HUES48 (cell line): ENCODE measurements at regions not wholly inside any gene's neighbourhood (a gene's known extent, or its start where the extent isn't known, plus 50 kb on each side); places are given as distances from the start of the nearest gene placed in this dataset.

Experiments
- H3K27ac ChIP-seq: one replicate; pipeline ENCODE4 v1.7.0; 2013; ENCODE audit warnings: low read depth, low read length, inconsistent platforms
- H3K27me3 ChIP-seq: 2 replicates; pipeline ENCODE4 v1.6.1; 2013; ENCODE audit warnings: mild to moderate bottlenecking, low read length; ENCODE audit not compliant: control insufficient read depth, insufficient read depth
- H3K36me3 ChIP-seq: 2 replicates; pipeline ENCODE4 v1.6.1; 2013; ENCODE audit warnings: low read length; ENCODE audit not compliant: control insufficient read depth, insufficient read depth
- H3K4me1 ChIP-seq: 2 replicates; pipeline ENCODE4 v1.6.1; 2013; ENCODE audit warnings: mild to moderate bottlenecking, low read length; ENCODE audit not compliant: control insufficient read depth, insufficient read depth
- H3K4me3 ChIP-seq: 2 replicates; pipeline ENCODE4 v1.5.1; 2013; ENCODE audit warnings: mild to moderate bottlenecking, low read depth, low read length
- H3K9ac ChIP-seq: 2 replicates; pipeline ENCODE4 v1.6.1; 2013; ENCODE audit warnings: mild to moderate bottlenecking, low read depth, low read length, moderate library complexity
- H3K9me3 ChIP-seq: 2 replicates; pipeline ENCODE4 v1.6.1; 2013; ENCODE audit warnings: low read length; ENCODE audit not compliant: control insufficient read depth, insufficient read depth

DNA sequence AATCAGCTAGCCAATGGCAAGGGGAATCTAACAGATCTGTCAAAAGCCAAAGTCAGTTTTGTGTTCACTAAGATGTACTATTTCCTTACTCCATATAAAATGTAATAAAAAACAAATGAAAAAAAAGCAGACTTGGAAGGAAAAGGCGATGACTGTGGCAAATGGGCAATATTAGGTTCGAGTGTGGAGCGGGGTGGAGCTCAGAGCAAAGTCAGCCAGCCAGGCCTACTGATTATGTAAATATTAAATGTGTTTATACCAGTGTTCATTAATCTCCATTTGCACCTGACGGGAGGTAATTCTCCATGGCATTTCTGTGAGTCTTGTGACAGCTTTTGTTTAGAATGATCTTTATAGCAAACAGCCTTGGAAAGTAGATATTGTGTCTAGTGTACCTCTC lies 96.2 kb upstream of the KCNMB2 start:
- Histone ChIP-seq H3K36me3 (no peaks in the 10 kb centered on the region), H3K4me1 (no peaks in the 10 kb centered on the region; the same call in 1 of the 2 replicates), H3K4me3 (no peak overlapping the region), H3K27me3 (no peaks in the 10 kb centered on the region), H3K9ac (no peak overlapping the region), H3K27ac (no peak overlapping the region), H3K9me3 (no peaks in the 10 kb centered on the region)

DNA sequence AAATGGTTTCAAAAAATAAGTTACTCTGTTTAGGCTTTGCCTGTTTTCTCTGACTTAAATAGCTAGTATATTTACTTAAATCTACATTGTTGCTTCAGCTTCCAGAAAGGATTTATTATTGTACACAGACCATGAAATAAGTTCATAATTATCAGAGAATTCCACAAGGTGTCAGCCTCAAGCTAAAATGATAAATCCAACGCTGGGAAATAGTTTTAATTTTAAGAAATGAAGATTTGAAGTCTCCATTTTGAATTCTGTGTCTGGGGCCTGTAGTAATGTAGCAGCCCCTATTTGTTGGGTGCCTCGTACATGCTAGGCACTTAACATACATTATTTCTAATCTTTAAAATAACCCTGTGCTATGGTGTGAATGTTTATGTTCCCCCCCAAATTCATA lies 92.6 kb upstream of the KCNMB2 start:
- Histone ChIP-seq H3K9ac (no peak overlapping the region), H3K4me3 (no peak overlapping the region), H3K36me3 (no peaks in the 10 kb centered on the region), H3K27ac (no peak overlapping the region), H3K27me3 (no peaks in the 10 kb centered on the region), H3K4me1 (no peaks in the 10 kb centered on the region; the same call in 1 of the 2 replicates), H3K9me3 (no peaks in the 10 kb centered on the region)

- Histone ChIP-seq H3K27me3 (no peaks in the 10 kb centered on the region), H3K27ac (no peak overlapping the region), H3K36me3 (no peaks in the 10 kb centered on the region), H3K9ac (no peak overlapping the region), H3K4me3 (no peak overlapping the region), H3K9me3 (no peaks in the 10 kb centered on the region), H3K4me1 (no peaks in the 10 kb centered on the region)
Observed at GRCh38 chr3:178445139-178445538, 91.1 kb upstream of the KCNMB2 start.

- no peaks in the 10 kb centered on the region for H3K4me1 ChIP-seq
Observed at GRCh38 chr3:178446059-178446458, 90.2 kb upstream of the KCNMB2 start.

GRCh38 chr3:178450476-178450875 lies 85.8 kb upstream of the KCNMB2 start:
- Histone ChIP-seq H3K36me3 (no peaks in the 10 kb centered on the region), H3K9ac (no peak overlapping the region), H3K4me3 (no peak overlapping the region), H3K27me3 (no peaks in the 10 kb centered on the region), H3K4me1 (no peaks in the 10 kb centered on the region), H3K9me3 (no peaks in the 10 kb centered on the region), H3K27ac (no peak overlapping the region)

More at GRCh38 chr3:178446059-178446458, 90.2 kb upstream of the KCNMB2 start:
- Histone ChIP-seq H3K27me3 (no peaks in the 10 kb centered on the region), H3K27ac (no peak overlapping the region), H3K9ac (no peak overlapping the region), H3K9me3 (no peaks in the 10 kb centered on the region), H3K4me3 (no peak overlapping the region), H3K36me3 (no peaks in the 10 kb centered on the region)

DNA sequence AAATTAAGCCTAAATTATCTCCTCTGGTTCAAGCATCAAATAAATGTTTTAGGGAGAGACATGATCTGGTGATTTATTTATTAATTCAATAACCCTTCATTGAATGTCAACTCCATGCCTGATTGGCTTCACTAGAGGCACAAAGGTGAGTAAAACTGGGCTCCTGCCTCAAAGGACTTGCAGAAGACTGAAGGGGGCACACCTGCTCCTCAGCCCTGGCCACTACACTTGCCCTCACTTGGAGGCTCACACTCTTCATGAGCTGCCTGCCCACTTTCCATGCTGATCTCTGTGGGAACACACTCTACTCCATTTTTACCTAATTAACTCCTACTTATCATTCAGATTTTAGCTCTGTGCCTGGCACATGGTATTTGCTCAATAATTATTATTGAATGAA lies 84.4 kb upstream of the KCNMB2 start:
- H3K27ac ChIP-seq = no peak overlapping the region
- H3K9me3 ChIP-seq = no peaks in the 10 kb centered on the region
- H3K9ac ChIP-seq = no peak overlapping the region
- no peaks in the 10 kb centered on the region for H3K4me1 ChIP-seq
- no peaks in the 10 kb centered on the region for H3K27me3 ChIP-seq
- no peaks in the 10 kb centered on the region for H3K36me3 ChIP-seq
- H3K4me3 ChIP-seq = no peak overlapping the region

DNA sequence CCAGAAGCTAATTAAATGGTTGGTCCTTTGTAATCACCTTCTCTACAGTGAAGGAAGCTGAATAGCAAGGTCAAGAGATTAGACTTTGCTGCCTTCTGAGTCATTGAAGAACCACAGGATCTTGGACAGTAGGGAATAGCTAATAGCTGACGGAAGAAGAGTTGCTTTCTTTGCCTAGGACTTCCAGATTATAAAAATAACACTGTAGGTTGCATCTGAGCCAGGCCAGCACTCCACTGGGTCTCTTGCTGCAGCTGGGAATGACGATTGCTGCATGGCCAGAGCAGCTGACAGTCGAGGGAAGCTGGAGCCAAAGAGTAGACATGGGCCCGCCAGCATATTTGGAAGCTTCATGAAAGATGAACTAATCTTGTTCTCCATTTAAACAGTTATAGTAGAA lies 81.5 kb upstream of the KCNMB2 start:
- Histone ChIP-seq H3K4me1 (no peaks in the 10 kb centered on the region), H3K9me3 (no peaks in the 10 kb centered on the region), H3K9ac (no peak overlapping the region), H3K27ac (no peak overlapping the region), H3K27me3 (no peaks in the 10 kb centered on the region), H3K4me3 (no peak overlapping the region), H3K36me3 (no peaks in the 10 kb centered on the region)

- Histone ChIP-seq H3K9me3 (no peaks in the 10 kb centered on the region), H3K27me3 (no peaks in the 10 kb centered on the region), H3K36me3 (no peaks in the 10 kb centered on the region), H3K9ac (no peak overlapping the region), H3K4me3 (no peak overlapping the region), H3K4me1 (no peaks in the 10 kb centered on the region), H3K27ac (no peak overlapping the region)
Observed at GRCh38 chr3:178455226-178455625, 81.0 kb upstream of the KCNMB2 start.

- H3K4me3 ChIP-seq = no peak overlapping the region
- no peak overlapping the region for H3K9ac ChIP-seq
- no peak overlapping the region for H3K27ac ChIP-seq
- H3K36me3 ChIP-seq = no peaks in the 10 kb centered on the region
- H3K9me3 ChIP-seq = no peaks in the 10 kb centered on the region
- H3K27me3 ChIP-seq = no peaks in the 10 kb centered on the region
- H3K4me1 ChIP-seq = no peaks in the 10 kb centered on the region
Observed at GRCh38 chr3:178455946-178456345, 80.3 kb upstream of the KCNMB2 start.

DNA sequence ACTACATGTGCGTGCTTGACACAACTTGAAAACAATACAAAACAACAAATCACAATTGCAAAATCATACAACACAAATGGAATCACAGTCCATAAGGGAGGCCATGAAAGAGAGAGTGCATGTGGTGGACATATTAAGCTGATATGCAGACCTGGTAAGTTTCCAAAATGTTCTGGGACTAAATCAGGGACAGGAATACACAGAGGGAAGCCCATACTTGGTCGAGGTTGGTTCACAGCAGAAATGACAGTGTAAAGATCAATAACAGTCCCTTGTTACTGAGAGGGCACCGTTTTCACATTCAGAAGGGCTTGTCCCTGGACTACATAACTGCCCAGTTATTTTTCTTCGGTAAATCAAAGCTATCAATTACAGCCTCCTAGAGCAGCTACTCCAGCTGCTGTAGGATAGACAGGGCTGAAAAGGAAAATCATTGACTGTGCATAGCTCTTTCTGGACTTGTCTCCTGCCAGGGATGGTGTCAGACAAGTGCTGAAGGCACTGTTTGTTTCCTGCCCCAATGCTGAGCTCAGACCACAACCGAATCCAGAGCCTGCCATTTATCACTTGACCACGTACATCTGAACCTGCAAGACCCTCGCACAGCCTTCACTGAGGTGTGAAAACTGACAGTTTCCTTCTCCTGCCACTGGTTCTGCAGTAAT lies 79.5 kb upstream of the KCNMB2 start:
- Histone ChIP-seq H3K4me1 (no peaks in the 10 kb centered on the region), H3K27me3 (no peaks in the 10 kb centered on the region), H3K9me3 (no peaks in the 10 kb centered on the region), H3K36me3 (no peaks in the 10 kb centered on the region), H3K4me3 (no peak overlapping the region), H3K27ac (no peak overlapping the region), H3K9ac (no peak overlapping the region)

GRCh38 chr3:178457511-178457910 lies 78.7 kb upstream of the KCNMB2 start:
- Histone ChIP-seq H3K4me1 (no peaks in the 10 kb centered on the region), H3K27me3 (no peaks in the 10 kb centered on the region), H3K9ac (no peak overlapping the region), H3K27ac (no peak overlapping the region), H3K9me3 (no peaks in the 10 kb centered on the region), H3K36me3 (no peaks in the 10 kb centered on the region), H3K4me3 (no peak overlapping the region)
